Liver (tissue), 3 donors: ENCODE measurements at regions not wholly inside any gene's neighbourhood (a gene's known extent, or its start where the extent isn't known, plus 50 kb on each side); places are given as distances from the start of the nearest gene placed in this dataset.

Experiments
- FOXA2 ChIP-seq: IDR thresholded peaks from 2 replicates; pipeline ENCODE4 v1.6.1; 2016; ENCODE audit warnings: antibody characterized with exemption
- HNF4G ChIP-seq: IDR thresholded peaks from 2 replicates; pipeline ENCODE4 v1.6.1; 2016; ENCODE audit warnings: antibody characterized with exemption
- JUND ChIP-seq, 2 donors: IDR thresholded peaks; 2 replicates each; pipeline ENCODE4 v1.6.1; 2016; ENCODE audit warnings: antibody characterized with exemption in 2 of 2
- RAD21 ChIP-seq, 2 donors: IDR thresholded peaks; 2 replicates each; pipeline ENCODE4 v1.6.1; 2016; ENCODE audit warnings: antibody characterized with exemption in 2 of 2, mild to moderate bottlenecking in 2 of 2
- RXRA ChIP-seq, 2 donors: IDR thresholded peaks; 2 replicates each; pipeline ENCODE4 v1.6.1; 2017 to 2018; ENCODE audit warnings: antibody characterized with exemption in 2 of 2, mild to moderate bottlenecking in 1 of 2
- SP1 ChIP-seq: IDR thresholded peaks from 2 replicates; pipeline ENCODE4 v1.6.1; 2018; ENCODE audit warnings: antibody characterized with exemption, mild to moderate bottlenecking
- TAF1 ChIP-seq: conservative IDR thresholded peaks from 2 replicates; pipeline ENCODE4 v1.6.1; 2016; ENCODE audit warnings: antibody characterized with exemption, mild to moderate bottlenecking
- YY1 ChIP-seq: IDR thresholded peaks from 2 replicates; pipeline ENCODE4 v1.6.1; 2016; ENCODE audit warnings: antibody characterized with exemption, mild to moderate bottlenecking
- TF ChIP-seq, protein P1 (sequence below): fragments of 150-350 bp; IDR thresholded peaks from 2 replicates; pipeline ENCODE4 v1.5.1; 2017; ENCODE audit warnings: improper control_type of control experiment, low read depth, low read length; ENCODE audit not compliant: missing input control
- TF ChIP-seq, protein P2 (sequence below): IDR thresholded peaks from 2 replicates; pipeline ENCODE4 v1.6.1; 2016; ENCODE audit warnings: antibody characterized with exemption, mild to moderate bottlenecking
- TF ChIP-seq, protein P3 (sequence below): IDR thresholded peaks from 2 replicates; pipeline ENCODE4 v1.6.1; 2016; ENCODE audit warnings: antibody characterized with exemption
- donor health status: healthy.
- donor health status: healthy.

DNA sequence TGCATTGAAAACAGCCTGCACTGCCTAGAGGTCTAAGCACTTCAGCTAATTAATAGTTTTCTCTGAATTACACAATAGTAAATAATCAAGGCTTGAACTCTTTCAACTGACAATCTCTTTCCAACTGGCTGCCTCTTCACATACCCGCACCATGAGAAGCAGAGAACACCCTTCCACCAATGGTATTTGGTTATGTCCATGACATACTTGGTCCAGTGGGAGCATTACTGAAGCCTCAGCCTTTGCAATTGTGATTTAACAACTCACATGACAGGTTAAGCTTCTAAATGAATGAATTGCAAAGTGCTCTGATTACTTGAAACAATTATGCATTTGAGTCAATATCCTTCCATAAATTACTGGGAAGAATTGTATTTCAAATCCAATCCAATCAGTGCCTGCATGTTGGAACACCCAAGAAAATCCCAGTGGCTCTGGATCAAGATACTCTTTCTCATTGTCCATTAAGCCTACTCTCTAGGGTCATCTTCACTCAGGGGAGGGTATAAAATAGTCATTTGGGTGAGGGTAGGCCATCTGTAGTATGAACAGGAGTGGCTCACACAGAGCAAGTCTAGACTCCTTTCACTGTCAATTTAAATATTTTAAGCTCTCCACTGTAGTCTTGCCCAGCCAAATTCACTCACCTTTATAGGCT is 101.1 kb downstream of the HS1BP3 start:
- TF ChIP-seq, protein P1, sequence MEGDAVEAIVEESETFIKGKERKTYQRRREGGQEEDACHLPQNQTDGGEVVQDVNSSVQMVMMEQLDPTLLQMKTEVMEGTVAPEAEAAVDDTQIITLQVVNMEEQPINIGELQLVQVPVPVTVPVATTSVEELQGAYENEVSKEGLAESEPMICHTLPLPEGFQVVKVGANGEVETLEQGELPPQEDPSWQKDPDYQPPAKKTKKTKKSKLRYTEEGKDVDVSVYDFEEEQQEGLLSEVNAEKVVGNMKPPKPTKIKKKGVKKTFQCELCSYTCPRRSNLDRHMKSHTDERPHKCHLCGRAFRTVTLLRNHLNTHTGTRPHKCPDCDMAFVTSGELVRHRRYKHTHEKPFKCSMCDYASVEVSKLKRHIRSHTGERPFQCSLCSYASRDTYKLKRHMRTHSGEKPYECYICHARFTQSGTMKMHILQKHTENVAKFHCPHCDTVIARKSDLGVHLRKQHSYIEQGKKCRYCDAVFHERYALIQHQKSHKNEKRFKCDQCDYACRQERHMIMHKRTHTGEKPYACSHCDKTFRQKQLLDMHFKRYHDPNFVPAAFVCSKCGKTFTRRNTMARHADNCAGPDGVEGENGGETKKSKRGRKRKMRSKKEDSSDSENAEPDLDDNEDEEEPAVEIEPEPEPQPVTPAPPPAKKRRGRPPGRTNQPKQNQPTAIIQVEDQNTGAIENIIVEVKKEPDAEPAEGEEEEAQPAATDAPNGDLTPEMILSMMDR, result no peak
- TF ChIP-seq, protein P2, sequence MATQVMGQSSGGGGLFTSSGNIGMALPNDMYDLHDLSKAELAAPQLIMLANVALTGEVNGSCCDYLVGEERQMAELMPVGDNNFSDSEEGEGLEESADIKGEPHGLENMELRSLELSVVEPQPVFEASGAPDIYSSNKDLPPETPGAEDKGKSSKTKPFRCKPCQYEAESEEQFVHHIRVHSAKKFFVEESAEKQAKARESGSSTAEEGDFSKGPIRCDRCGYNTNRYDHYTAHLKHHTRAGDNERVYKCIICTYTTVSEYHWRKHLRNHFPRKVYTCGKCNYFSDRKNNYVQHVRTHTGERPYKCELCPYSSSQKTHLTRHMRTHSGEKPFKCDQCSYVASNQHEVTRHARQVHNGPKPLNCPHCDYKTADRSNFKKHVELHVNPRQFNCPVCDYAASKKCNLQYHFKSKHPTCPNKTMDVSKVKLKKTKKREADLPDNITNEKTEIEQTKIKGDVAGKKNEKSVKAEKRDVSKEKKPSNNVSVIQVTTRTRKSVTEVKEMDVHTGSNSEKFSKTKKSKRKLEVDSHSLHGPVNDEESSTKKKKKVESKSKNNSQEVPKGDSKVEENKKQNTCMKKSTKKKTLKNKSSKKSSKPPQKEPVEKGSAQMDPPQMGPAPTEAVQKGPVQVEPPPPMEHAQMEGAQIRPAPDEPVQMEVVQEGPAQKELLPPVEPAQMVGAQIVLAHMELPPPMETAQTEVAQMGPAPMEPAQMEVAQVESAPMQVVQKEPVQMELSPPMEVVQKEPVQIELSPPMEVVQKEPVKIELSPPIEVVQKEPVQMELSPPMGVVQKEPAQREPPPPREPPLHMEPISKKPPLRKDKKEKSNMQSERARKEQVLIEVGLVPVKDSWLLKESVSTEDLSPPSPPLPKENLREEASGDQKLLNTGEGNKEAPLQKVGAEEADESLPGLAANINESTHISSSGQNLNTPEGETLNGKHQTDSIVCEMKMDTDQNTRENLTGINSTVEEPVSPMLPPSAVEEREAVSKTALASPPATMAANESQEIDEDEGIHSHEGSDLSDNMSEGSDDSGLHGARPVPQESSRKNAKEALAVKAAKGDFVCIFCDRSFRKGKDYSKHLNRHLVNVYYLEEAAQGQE, result no peak
- TF ChIP-seq YY1 (no peak), RAD21 (IDR thresholded peaks at IDR 0.05) (no peak), JUND (IDR thresholded peaks at IDR 0.05) (no peak), TAF1 (no peak), HNF4G (no peak), SP1 (no peak), FOXA2 (no peak), RXRA (IDR thresholded peaks at IDR 0.05) (no peak)
- TF ChIP-seq, protein P3, sequence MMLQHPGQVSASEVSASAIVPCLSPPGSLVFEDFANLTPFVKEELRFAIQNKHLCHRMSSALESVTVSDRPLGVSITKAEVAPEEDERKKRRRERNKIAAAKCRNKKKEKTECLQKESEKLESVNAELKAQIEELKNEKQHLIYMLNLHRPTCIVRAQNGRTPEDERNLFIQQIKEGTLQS, result no peak
